GM23248 (cell line): ENCODE measurements at regions not wholly inside any gene's neighbourhood (a gene's known extent, or its start where the extent isn't known, plus 50 kb on each side); places are given as distances from the start of the nearest gene placed in this dataset.
"Not testable (repeated sequence)": the region's sequence is repeated elsewhere in the genome, so short reads cannot be mapped to it uniquely, and the experiment has no call there.

Source experiments
- DNase-seq: peaks from one replicate; pipeline ENCODE4 v3.0.0-alpha.2; 2015
- H2AFZ ChIP-seq: fragments of 200-600 bp; sonication (generic); 2 replicates; pipeline ENCODE4 v1.6.1; 2016; ENCODE audit warnings: antibody characterized with exemption
- H3F3A ChIP-seq: fragments of 200-600 bp; sonication (generic); 2 replicates; pipeline ENCODE4 v1.6.1; 2016; ENCODE audit warnings: mild to moderate bottlenecking, antibody characterized with exemption, mixed run types; ENCODE audit not compliant: insufficient read depth
- H3K27ac ChIP-seq: fragments of 200-600 bp; sonication (generic); 2 replicates; pipeline ENCODE4 v1.5.1; 2016; ENCODE audit warnings: mild to moderate bottlenecking
- H3K27me3 ChIP-seq: fragments of 200-600 bp; sonication (generic); replicated peaks from 2 replicates; pipeline ENCODE4 v1.6.1; 2016; ENCODE audit warnings: mild to moderate bottlenecking; ENCODE audit not compliant: insufficient read depth
- H3K36me3 ChIP-seq: fragments of 200-600 bp; sonication (generic); 2 replicates; pipeline ENCODE4 v1.6.1; 2016; ENCODE audit warnings: low read depth, mild to moderate bottlenecking
- H3K4me1 ChIP-seq: fragments of 200-600 bp; sonication (generic); 2 replicates; pipeline ENCODE4 v1.6.1; 2016; ENCODE audit warnings: mild to moderate bottlenecking; ENCODE audit not compliant: insufficient read depth
- H3K4me2 ChIP-seq: fragments of 200-600 bp; sonication (generic); one replicate; pipeline ENCODE4 v1.6.1; 2016; ENCODE audit warnings: mild to moderate bottlenecking; ENCODE audit not compliant: unreplicated experiment
- H3K4me3 ChIP-seq: fragments of 200-600 bp; sonication (generic); 2 replicates; pipeline ENCODE4 v1.5.1; 2016; ENCODE audit warnings: mild to moderate bottlenecking
- H3K79me2 ChIP-seq: fragments of 200-600 bp; sonication (generic); 2 replicates; pipeline ENCODE4 v1.6.1; 2016; ENCODE audit warnings: mild to moderate bottlenecking; ENCODE audit not compliant: insufficient read depth
- H3K9ac ChIP-seq: fragments of 200-600 bp; sonication (generic); 2 replicates; pipeline ENCODE4 v1.6.1; 2016; ENCODE audit warnings: mild to moderate bottlenecking
- H3K9me2 ChIP-seq: fragments of 200-600 bp; sonication (generic); 2 replicates; pipeline ENCODE4 v1.6.1; 2016; ENCODE audit warnings: mixed run types, mild to moderate bottlenecking, moderate library complexity; ENCODE audit not compliant: insufficient read depth
- H3K9me3 ChIP-seq: fragments of 200-600 bp; sonication (generic); one replicate; pipeline ENCODE4 v1.6.1; 2017; ENCODE audit warnings: low read depth
- H4K20me1 ChIP-seq: fragments of 200-600 bp; sonication (generic); 2 replicates; pipeline ENCODE4 v1.6.0; 2016; ENCODE audit not compliant: insufficient read depth
- EZH2 ChIP-seq: fragments of 200-600 bp; sonication (generic); IDR thresholded peaks from 2 replicates; pipeline ENCODE4 v1.6.1; 2018; ENCODE audit warnings: antibody characterized with exemption, mild to moderate bottlenecking; ENCODE audit not compliant: insufficient read depth, poor library complexity, severe bottlenecking
- EZH2phosphoT487 ChIP-seq: fragments of 200-600 bp; sonication (generic); IDR thresholded peaks from 2 replicates; pipeline ENCODE4 v1.6.1; 2018; ENCODE audit warnings: antibody characterized with exemption, moderate library complexity, mild to moderate bottlenecking, low read depth; ENCODE audit not compliant: insufficient read depth
- WGBS, 2 experiments: methylation state at CpG; one replicate each; pipeline ENCODE4 v1.1.6; 2015 to 2017; ENCODE audit warnings: low lambda C conversion rate in 2 of 2, low coverage in 1 of 2; ENCODE audit errors: missing lambda C conversion rate in 2 of 2; 5-methylcytosine and 5-hydroxymethylcytosine counted together
- in situ Hi-C: fragments of 300-500 bp; cut with MboI; formaldehyde crosslinking; loops from 2 replicates; pipeline ENCODE4 v1.15.0; 2020

DNA sequence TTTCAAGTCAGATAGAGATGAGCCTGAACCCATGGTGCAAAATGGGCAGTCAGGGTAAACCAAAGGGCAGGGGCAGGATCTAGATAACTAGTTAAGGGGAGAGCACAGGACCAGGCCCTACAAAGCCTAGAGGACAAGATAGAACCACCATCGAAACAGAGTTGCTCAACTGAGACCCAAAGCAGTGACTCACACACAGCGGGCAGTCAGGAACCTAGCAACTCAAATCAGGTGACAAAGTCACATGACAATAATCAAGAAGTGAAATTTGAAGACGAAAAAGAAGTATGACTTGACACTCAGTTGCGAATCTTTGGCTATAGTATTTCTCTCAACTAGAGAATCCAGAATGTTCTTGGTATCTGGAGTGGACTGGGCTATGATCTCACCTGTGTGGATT is 136.0 kb upstream of the PTPRG start:
- 75 to 82% methylated on average over 4 of the region's 4 CpGs for WGBS, 2 experiments
- TF ChIP-seq EZH2phosphoT487 (no peak), EZH2 (no peak)

GRCh38 chr3:61429106-61429505 is 132.3 kb upstream of the PTPRG start:
- Histone ChIP-seq H3K4me3 (no peak overlapping the region), H3K9me3 (no peaks in the 10 kb centered on the region), H3K9me2 (no peaks in the 10 kb centered on the region), H3K36me3 (no peaks in the 10 kb centered on the region), H3F3A (no peaks in the 10 kb centered on the region), H4K20me1 (no peaks in the 10 kb centered on the region), H3K27ac (no peak overlapping the region), H3K4me2 (no peak overlapping the region), H3K27me3 (no peaks in the 10 kb centered on the region), H3K4me1 (no peaks in the 10 kb centered on the region), H3K9ac (no peak overlapping the region), H2AFZ (no peak overlapping the region), H3K79me2 (no peaks in the 10 kb centered on the region)
- TF ChIP-seq EZH2phosphoT487 (no peak), EZH2 (no peak)
- in situ Hi-C loops = no loop called here
- no peak for DNase-seq
- 57 to 63% methylated on average over 12 of the region's 12 CpGs for WGBS, 2 experiments

More for the DNA sequence above, 136.0 kb upstream of the PTPRG start:
- no peak overlapping the region for H2AFZ ChIP-seq
- DNase-seq = no peak
- H3K27ac ChIP-seq = no peak overlapping the region
- H3K4me3 ChIP-seq = no peak overlapping the region
- H3K9me3 ChIP-seq = no peaks in the 10 kb centered on the region
- H3K4me2 ChIP-seq = no peak overlapping the region
- H3K9me2 ChIP-seq = no peaks in the 10 kb centered on the region
- H3K27me3 ChIP-seq = no peaks in the 10 kb centered on the region
- no peaks in the 10 kb centered on the region for H4K20me1 ChIP-seq
- no peak overlapping the region for H3K9ac ChIP-seq
- in situ Hi-C loops = no loop called here
- no peaks in the 10 kb centered on the region for H3K36me3 ChIP-seq
- no peaks in the 10 kb centered on the region for H3K4me1 ChIP-seq
- no peaks in the 10 kb centered on the region for H3K79me2 ChIP-seq
- no peaks in the 10 kb centered on the region for H3F3A ChIP-seq

GRCh38 chr3:61434901-61435300 is 126.5 kb upstream of the PTPRG start:
- H3K9me2 ChIP-seq, H3K4me2 ChIP-seq, H3K79me2 ChIP-seq, H3K4me3 ChIP-seq, H3K27ac ChIP-seq, DNase-seq, H3F3A ChIP-seq, H3K4me1 ChIP-seq, in situ Hi-C loops, H2AFZ ChIP-seq, H3K36me3 ChIP-seq, H3K9ac ChIP-seq, H3K9me3 ChIP-seq, H3K27me3 ChIP-seq, H4K20me1 ChIP-seq: not testable (repeated sequence)
- WGBS, 2 experiments = 92 to 100% methylated on average over 1 to 21 of the region's 28 CpGs

DNA sequence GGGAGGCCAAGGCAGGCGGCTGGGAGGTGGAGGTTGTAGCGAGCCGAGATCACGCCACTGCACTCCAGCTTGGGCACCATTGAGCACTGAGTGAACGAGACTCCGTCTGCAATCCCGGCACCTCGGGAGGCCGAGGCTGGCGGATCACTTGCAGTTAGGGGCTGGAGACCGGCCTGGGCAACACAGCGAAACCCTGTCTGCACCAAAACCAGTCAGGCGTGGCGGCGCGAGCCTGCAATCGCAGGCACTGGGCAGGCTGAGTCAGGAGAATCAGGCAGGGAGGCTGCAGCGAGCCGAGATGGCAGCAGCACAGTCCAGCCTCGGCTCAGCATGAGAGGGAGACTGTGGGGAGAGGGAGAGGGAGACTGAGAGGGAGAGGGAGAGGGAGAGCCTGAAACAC is 126.0 kb upstream of the PTPRG start:
- H3K9me2 ChIP-seq, H3K9ac ChIP-seq, H3K27ac ChIP-seq, H2AFZ ChIP-seq, in situ Hi-C loops, H4K20me1 ChIP-seq, H3K4me3 ChIP-seq, H3K4me2 ChIP-seq, H3K36me3 ChIP-seq, H3K9me3 ChIP-seq, H3K4me1 ChIP-seq, H3K79me2 ChIP-seq, DNase-seq, H3F3A ChIP-seq, H3K27me3 ChIP-seq: not testable (repeated sequence)
- 91 to 97% methylated on average over 17 to 18 of the region's 20 CpGs for WGBS, 2 experiments

DNA sequence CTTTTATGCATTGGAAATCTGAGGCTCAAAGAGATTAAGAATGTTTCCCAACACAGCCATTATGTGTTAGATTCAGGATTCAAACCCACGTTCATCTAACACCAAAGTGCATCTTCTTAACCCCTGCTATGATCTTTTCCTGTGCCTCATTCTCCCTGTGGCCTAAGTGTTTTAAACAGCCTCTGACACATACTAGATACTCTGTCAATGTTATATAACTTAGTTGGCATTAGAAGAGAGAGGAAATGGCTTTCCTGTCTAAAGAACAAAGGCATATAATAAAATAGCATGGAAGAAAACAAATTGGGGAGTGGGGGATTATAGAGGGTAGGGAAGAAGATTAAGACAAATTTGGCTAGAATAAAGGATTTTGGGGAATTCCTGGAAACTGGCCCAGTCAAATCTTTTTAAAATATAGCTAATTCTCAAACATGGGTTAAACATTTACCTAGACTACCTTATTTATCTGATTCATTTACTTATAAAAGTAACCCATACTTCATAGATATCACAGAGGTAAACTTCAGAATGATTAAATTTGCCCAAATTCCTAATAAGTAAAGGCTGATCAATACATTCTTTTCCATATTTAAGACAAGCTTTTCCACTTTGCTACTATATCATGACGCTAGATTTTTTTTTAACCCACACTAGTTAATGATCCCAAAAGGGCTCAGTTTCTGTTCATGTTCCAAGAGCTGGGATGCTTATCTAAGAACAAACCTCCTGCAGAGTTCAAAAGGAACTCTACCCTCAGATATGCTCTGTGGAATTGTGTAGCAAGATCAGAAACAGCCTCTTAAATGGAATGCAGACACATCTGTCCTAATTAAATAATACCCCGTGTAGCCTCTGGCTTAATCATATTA is 122.9 kb upstream of the PTPRG start:
- no peaks in the 10 kb centered on the region for H4K20me1 ChIP-seq
- no peak overlapping the region for H3K4me2 ChIP-seq
- DNase-seq = no peak
- H2AFZ ChIP-seq = no peak overlapping the region
- H3K4me1 ChIP-seq = no peaks in the 10 kb centered on the region
- TF ChIP-seq EZH2 = no peak
- 20 to 27% methylated on average over 3 of the region's 3 CpGs for WGBS, 2 experiments
- no peaks in the 10 kb centered on the region for H3K79me2 ChIP-seq
- H3K4me3 ChIP-seq = no peak overlapping the region
- H3K36me3 ChIP-seq = no peaks in the 10 kb centered on the region
- no peaks in the 10 kb centered on the region for H3K9me3 ChIP-seq
- H3K9ac ChIP-seq = no peak overlapping the region
- no peaks in the 10 kb centered on the region for H3F3A ChIP-seq
- H3K27me3 ChIP-seq = no peaks in the 10 kb centered on the region
- no peaks in the 10 kb centered on the region for H3K9me2 ChIP-seq
- H3K27ac ChIP-seq = no peak overlapping the region
- in situ Hi-C loops = no loop called here
